DOHH2 (cell line): ENCODE measurements at regions not wholly inside any gene's neighbourhood (a gene's known extent, or its start where the extent isn't known, plus 50 kb on each side); places are given as distances from the start of the nearest gene placed in this dataset.
"Not testable (repeated sequence)": the region's sequence is repeated elsewhere in the genome, so short reads cannot be mapped to it uniquely, and the experiment has no call there.

Experiments
- CTCF ChIP-seq: fragments of 200-600 bp; sonication (generic); IDR thresholded peaks from one replicate; pipeline ENCODE4 v1.5.1; 2014; ENCODE audit warnings: antibody characterized with exemption, mild to moderate bottlenecking, low read depth, low read length; ENCODE audit not compliant: poor library complexity, severe bottlenecking
- EZH2phosphoT487 ChIP-seq: fragments of 200-600 bp; sonication (generic); IDR thresholded peaks from 2 replicates; pipeline ENCODE4 v1.6.1; 2017; ENCODE audit warnings: borderline replicate concordance, mild to moderate bottlenecking, antibody characterized with exemption, low read length, moderate library complexity, mixed read lengths

- TF ChIP-seq CTCF, EZH2phosphoT487: not testable (repeated sequence)
Measured at GRCh38 chr12:83556040-83556439, 869.3 kb downstream of the TMTC2 start.
